AML-193 (cell line): ENCODE measurements at regions not wholly inside any gene's neighbourhood (a gene's known extent, or its start where the extent isn't known, plus 50 kb on each side); places are given as distances from the start of the nearest gene placed in this dataset.

Experiments used
- DNase-seq, 2 experiments: peaks; one replicate each; lab custom pipeline; 2025; lab: John Stamatoyannopoulos, UW

GRCh38 chr5:173741729-173742431, 125.4 kb upstream of the BOD1 start:
- no peak for DNase-seq

- DNase-seq, result no peak
Measured at GRCh38 chr5:173742432-173742816, 126.0 kb upstream of the BOD1 start.

DNA sequence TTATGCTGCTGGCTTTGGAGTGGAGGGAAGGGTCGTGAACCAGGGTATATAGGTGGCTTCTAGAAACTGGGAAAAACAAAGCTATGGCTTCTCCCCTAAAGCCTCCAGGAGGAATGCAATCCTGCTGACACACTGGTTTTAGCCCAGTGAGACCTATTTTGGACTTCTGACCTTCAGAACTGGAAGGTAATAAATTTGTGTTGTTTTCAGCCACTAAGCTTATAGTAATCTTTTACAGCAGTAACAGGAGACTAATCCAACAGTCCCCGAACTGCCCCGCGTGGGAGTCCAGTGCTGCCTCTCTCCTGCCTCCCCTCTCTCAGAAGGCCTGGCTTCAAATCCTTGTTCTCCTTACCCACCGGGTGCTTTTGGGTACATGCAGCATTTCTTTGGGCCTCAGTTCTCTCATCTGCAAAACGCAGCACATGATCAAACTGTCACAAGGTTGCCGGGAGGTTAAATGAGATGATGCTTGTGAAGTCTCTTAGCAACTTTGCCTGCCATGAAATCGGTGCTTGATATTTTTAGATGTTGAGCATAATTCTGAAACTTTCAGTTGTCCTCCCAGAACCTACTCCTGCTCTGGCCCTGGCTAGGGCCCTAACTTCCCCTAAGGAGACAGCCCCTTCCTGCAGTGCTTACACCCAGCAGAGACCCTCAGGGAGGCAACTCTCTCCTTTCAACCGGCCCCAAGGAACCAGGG, 127.3 kb upstream of the BOD1 start:
- DNase-seq, result no peak

- no peak for DNase-seq
Measured at GRCh38 chr5:173744551-173744950, 128.1 kb upstream of the BOD1 start.

DNA sequence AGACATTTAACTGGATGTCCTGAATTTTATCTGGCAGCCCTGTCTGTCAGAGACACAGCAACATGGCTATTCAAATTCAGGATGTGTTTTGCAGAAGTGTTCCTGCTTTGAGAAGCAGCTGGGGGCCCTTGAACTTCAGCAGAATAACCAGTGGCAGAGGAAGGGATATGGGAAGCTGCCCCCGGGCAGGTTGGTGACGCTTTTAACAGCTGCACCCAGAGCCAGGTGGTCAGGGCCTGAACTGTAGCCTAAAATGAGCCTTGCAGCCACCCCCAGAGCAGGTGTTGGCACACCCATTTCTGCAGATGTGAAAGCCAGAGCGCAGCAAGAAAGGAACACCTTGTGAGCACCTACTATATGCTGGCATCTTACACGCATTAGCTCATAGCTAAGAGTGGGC, 128.7 kb upstream of the BOD1 start:
- DNase-seq, result no peak

DNA sequence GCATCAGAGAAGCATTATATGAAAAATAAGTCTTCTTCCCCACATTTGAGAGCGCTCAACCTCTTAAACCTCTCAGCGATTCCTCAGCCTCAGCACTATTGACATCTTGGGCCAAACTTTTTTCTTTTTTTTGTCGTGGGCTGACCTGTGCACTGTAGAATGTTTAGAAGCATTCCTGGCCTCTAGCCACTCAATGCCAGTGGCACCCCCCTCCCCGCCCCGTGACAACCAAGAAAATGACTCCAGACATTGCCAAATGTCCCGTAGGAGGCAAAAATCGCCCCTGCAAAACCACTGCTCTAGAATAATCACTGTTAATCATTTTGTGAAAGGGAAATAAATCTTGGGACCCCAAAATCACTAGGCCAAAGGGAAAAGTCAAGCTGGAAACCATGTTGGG, 129.1 kb upstream of the BOD1 start:
- DNase-seq, result no peak

GRCh38 chr5:173746047-173746646, 129.7 kb upstream of the BOD1 start:
- no peak for DNase-seq

GRCh38 chr5:173747876-173748275, 131.4 kb upstream of the BOD1 start:
- DNase-seq, result no peak

DNA sequence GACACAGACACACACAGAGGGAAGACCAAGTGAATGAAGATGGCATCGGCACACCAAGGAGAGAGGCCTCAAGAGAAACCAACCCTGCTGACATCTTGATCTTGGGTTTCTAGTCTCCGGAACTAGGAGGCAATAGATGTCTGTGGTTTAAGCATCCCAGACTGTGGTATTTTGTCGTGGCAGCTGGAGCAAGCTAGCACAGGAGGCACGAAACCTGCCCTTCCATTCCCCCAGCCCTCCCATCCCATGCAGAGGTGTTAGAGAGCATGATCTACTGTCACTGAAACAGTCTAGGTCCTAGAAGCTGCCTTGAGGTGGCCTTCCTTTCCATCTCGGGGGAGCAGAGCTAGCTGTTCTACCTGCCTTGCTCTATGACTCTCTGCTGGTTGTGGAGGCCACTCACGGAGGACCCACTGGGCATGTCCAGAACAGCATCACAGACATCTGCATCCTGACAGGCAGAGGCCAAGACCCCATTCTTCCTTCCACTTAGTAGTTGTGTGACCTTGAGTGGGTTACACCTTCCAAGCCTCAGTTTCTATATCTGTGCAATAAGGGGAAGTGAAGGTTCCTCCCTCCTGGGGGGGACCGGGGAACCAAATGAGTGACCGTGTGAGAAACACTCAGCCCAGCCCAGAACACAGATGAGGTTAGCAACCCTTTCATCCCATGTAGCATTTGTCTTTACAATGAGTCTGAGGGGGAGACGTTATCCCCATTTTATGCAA, 134.3 kb upstream of the BOD1 start:
- no peak for DNase-seq

GRCh38 chr5:173751266-173751600, 134.8 kb upstream of the BOD1 start:
- DNase-seq, result no peak

DNA sequence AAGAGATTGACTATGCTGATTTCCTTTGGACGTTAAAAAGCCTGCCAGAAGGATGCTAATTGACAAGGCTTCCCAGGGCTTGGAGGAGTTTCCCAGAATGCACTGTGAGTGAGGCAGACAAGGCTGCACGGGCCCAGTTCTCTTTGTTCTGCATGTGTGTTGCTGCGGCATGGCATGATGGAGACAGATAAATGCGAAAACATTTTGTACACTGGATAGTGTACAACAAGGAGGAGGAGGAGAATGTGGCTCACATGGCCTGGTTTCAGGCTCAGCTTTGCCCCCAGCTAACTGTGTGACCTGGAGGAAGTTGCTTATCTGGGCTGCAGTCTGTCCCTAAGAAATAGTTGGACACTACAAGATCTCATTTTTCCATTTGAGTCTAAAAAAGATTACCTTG, 135.5 kb upstream of the CPEB4 start:
- no peak for DNase-seq

DNA sequence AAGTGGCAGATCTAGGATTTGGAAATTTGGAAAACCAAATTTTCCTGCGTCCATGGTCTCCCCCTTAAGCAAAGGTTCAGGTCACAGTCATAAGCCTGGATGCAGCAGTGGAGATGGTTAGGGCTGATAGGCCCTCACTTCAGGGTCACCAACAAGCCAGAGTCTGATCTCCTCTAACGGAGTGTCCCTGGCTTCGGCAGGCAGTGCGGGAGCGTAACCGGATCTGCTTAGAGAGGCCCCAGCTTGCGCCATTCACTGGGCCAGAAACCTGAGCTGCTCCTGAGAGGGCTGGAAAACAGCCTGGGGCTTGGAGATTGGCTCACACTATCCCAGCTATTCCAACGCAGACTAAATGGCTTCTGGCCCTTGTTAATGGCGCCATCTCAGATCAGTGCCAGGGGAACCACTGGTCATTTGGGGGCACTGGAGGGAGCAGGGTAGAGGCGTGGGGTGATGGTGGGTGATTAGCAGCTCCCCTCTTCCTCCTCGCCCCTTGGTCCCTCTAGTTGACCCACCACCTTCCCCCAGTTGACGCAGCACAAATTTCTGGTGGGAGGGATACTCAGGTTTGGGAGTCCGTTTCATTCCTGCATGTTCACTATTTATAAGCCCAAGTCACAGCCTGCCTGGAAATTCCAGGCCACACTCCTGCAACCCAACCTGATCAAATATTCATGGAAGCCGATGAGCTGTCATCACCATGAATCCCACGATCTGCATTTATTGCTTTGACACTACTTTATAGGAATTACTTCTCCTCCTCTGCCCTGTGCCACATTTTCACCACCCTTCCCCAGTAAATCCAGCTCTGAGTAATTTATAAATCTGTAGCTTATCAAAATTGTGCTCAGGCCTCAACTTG, 134.6 kb upstream of the CPEB4 start:
- no peak for DNase-seq

- no peak for DNase-seq
Measured at GRCh38 chr5:173755319-173755718, 132.8 kb upstream of the CPEB4 start.

GRCh38 chr5:173757403-173758209, 130.5 kb upstream of the CPEB4 start:
- DNase-seq, result no peak

DNA sequence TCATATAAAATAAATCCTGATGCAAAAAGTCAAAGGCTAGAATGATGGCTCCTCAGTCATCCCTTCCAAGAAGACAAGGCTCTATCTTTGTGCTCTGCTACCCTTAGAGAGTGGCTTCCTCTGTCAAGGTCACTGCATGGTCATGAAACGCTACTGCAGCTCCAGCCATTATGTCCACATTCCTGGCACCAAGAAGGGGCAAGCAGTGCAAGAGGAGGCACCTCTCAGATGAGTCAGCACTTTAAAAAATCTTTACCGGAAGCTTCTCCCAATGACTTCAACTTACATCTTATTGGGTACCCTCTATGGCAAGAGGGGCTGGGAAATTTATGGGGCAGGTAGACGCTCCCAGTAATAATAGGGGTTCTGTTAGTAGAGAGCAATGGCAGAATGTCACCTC, 129.5 kb upstream of the CPEB4 start:
- no peak for DNase-seq

- no peak for DNase-seq
Measured at GRCh38 chr5:173759691-173760090, 128.5 kb upstream of the CPEB4 start.

- DNase-seq, result no peak
Measured at GRCh38 chr5:173760461-173761177, 127.5 kb upstream of the CPEB4 start.

- no peak for DNase-seq
Measured at GRCh38 chr5:173761178-173761513, 127.0 kb upstream of the CPEB4 start.

DNA sequence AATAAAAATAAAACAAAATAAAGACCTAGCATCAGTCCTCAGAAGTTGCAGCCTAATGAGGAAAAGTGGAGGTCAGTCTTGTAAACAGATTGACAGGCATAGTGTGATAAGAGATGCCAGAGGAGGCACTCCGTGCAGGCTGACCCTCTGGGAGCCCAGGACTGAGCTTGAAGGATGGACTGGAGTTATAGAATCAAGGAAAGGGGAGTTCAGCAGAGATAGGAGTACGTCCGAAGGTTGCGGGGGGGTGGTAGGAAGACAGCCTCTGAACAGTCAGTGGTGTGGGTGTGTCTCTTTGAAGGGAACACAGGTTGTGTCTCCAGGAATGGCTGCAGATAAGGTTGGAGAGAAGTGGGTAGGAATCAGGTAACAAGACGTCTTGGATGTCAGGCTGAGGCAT, 126.1 kb upstream of the CPEB4 start:
- DNase-seq, result no peak

GRCh38 chr5:173762930-173763329, 125.2 kb upstream of the CPEB4 start:
- no peak for DNase-seq

DNA sequence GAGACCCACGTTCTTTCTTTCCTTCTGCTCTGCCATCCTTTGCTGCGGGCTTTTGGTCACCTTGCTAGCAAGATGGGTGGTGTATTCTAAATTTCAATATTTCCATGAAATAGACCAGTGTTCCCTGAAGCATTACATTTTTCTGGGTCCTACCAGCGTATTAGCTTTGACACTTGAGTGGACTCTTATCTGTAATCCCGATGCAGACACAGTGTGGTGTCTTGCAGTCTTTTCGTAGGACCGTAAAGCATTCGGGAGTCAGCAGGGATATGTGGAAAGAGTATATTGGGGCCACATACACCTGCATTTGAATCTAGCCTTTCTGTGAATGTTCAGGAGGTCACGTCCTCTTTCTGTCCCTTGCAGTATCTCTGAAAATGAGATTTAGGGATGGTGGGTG, 124.7 kb upstream of the CPEB4 start:
- no peak for DNase-seq
